SK-N-SH treated with all-trans-retinoic acid at 6 μM for 48 hours (cell line): ENCODE measurements at regions not wholly inside any gene's neighbourhood (a gene's known extent, or its start where the extent isn't known, plus 50 kb on each side); places are given as distances from the start of the nearest gene placed in this dataset.

ENCODE experiments used
- ARNTL ChIP-seq: fragments of 450-650 bp; formaldehyde crosslinking; IDR thresholded peaks from 2 replicates; pipeline ENCODE4 v1.5.0; 2020; ENCODE audit warnings: low read depth, mild to moderate bottlenecking, moderate library complexity, borderline replicate concordance
- BACH2 ChIP-seq: fragments of 250-450 bp; sonication (Bioruptor Pico); IDR thresholded peaks from 2 replicates; pipeline ENCODE4 v1.9.0; 2021; ENCODE audit warnings: mild to moderate bottlenecking, borderline replicate concordance
- CSDC2 ChIP-seq: fragments of 250-450 bp; sonication (Bioruptor Pico); IDR thresholded peaks from 2 replicates; pipeline ENCODE4 v1.5.0; 2020; ENCODE audit warnings: mild to moderate bottlenecking, moderate library complexity
- ZC3H10 ChIP-seq: fragments of 250-450 bp; sonication (Bioruptor Pico); IDR thresholded peaks from 2 replicates; pipeline ENCODE4 v1.5.1; 2021; ENCODE audit warnings: mild to moderate bottlenecking, moderate library complexity
- ZFP3 ChIP-seq: fragments of 250-450 bp; sonication (Bioruptor Pico); IDR thresholded peaks from 2 replicates; pipeline ENCODE4 v1.5.0; 2020; ENCODE audit warnings: mild to moderate bottlenecking, moderate library complexity
- ZFP30 ChIP-seq: fragments of 450-650 bp; formaldehyde crosslinking; IDR thresholded peaks from 2 replicates; pipeline ENCODE4 v1.5.0; 2022; ENCODE audit warnings: mild to moderate bottlenecking, moderate library complexity
- ZNF565 ChIP-seq: fragments of 450-650 bp; formaldehyde crosslinking; conservative IDR thresholded peaks from 2 replicates; pipeline ENCODE4 v1.5.0; 2020; ENCODE audit warnings: low read depth, mild to moderate bottlenecking, moderate library complexity
- ZNF8 ChIP-seq: fragments of 450-650 bp; formaldehyde crosslinking; IDR thresholded peaks from 2 replicates; pipeline ENCODE4 v1.5.0; 2020; ENCODE audit warnings: mild to moderate bottlenecking, moderate library complexity
- TF ChIP-seq, protein P1 (sequence below): fragments of 250-450 bp; sonication (Bioruptor Pico); IDR thresholded peaks from 2 replicates; pipeline ENCODE4 v1.5.0; 2020; ENCODE audit warnings: mild to moderate bottlenecking, moderate library complexity
- TF ChIP-seq, protein P2 (sequence below): fragments of 250-450 bp; sonication (Bioruptor Pico); IDR thresholded peaks from 2 replicates; pipeline ENCODE4 v1.8.0; 2021; ENCODE audit warnings: low read depth, mild to moderate bottlenecking, moderate library complexity, borderline replicate concordance
- TF ChIP-seq, protein P3 (sequence below): fragments of 250-450 bp; sonication (Bioruptor Pico); IDR thresholded peaks from 2 replicates; pipeline ENCODE4 v1.8.0; 2020; ENCODE audit warnings: mild to moderate bottlenecking, moderate library complexity, borderline replicate concordance

DNA sequence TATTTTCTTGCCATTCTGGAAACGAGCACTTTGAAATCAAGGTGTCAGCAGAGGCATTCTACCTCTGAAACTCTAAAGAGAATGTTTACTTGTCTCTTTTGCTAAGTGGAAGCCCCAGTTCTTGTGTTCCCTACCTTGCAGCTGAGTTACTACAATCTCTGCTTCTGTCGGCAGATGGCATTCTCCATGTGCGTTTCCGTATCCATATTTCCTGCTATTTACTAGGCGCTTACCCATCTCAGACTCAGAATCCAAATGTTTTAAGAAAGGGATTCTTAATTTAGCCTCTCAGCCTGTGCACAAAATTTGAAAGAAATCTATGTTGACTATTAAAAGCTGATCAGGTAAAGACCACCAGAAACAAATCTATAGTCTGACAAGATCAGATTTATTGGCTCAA lies 221.3 kb upstream of the FTMT start:
- no peak for TF ChIP-seq ZNF8
- TF ChIP-seq ZFP30 = no peak
- no peak for TF ChIP-seq ZFP3 (CRISPR knock-in tag)
- TF ChIP-seq, protein P1, sequence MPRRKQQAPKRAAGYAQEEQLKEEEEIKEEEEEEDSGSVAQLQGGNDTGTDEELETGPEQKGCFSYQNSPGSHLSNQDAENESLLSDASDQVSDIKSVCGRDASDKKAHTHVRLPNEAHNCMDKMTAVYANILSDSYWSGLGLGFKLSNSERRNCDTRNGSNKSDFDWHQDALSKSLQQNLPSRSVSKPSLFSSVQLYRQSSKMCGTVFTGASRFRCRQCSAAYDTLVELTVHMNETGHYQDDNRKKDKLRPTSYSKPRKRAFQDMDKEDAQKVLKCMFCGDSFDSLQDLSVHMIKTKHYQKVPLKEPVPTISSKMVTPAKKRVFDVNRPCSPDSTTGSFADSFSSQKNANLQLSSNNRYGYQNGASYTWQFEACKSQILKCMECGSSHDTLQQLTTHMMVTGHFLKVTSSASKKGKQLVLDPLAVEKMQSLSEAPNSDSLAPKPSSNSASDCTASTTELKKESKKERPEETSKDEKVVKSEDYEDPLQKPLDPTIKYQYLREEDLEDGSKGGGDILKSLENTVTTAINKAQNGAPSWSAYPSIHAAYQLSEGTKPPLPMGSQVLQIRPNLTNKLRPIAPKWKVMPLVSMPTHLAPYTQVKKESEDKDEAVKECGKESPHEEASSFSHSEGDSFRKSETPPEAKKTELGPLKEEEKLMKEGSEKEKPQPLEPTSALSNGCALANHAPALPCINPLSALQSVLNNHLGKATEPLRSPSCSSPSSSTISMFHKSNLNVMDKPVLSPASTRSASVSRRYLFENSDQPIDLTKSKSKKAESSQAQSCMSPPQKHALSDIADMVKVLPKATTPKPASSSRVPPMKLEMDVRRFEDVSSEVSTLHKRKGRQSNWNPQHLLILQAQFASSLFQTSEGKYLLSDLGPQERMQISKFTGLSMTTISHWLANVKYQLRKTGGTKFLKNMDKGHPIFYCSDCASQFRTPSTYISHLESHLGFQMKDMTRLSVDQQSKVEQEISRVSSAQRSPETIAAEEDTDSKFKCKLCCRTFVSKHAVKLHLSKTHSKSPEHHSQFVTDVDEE = no peak
- TF ChIP-seq ARNTL = no peak
- no peak for TF ChIP-seq CSDC2 (CRISPR knock-in tag)
- TF ChIP-seq, protein P2, sequence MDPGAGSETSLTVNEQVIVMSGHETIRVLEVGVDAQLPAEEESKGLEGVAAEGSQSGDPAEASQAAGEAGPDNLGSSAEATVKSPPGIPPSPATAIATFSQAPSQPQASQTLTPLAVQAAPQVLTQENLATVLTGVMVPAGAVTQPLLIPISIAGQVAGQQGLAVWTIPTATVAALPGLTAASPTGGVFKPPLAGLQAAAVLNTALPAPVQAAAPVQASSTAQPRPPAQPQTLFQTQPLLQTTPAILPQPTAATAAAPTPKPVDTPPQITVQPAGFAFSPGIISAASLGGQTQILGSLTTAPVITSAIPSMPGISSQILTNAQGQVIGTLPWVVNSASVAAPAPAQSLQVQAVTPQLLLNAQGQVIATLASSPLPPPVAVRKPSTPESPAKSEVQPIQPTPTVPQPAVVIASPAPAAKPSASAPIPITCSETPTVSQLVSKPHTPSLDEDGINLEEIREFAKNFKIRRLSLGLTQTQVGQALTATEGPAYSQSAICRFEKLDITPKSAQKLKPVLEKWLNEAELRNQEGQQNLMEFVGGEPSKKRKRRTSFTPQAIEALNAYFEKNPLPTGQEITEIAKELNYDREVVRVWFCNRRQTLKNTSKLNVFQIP = no peak
- no peak for TF ChIP-seq ZNF565 (CRISPR knock-in tag)
- TF ChIP-seq, protein P3, sequence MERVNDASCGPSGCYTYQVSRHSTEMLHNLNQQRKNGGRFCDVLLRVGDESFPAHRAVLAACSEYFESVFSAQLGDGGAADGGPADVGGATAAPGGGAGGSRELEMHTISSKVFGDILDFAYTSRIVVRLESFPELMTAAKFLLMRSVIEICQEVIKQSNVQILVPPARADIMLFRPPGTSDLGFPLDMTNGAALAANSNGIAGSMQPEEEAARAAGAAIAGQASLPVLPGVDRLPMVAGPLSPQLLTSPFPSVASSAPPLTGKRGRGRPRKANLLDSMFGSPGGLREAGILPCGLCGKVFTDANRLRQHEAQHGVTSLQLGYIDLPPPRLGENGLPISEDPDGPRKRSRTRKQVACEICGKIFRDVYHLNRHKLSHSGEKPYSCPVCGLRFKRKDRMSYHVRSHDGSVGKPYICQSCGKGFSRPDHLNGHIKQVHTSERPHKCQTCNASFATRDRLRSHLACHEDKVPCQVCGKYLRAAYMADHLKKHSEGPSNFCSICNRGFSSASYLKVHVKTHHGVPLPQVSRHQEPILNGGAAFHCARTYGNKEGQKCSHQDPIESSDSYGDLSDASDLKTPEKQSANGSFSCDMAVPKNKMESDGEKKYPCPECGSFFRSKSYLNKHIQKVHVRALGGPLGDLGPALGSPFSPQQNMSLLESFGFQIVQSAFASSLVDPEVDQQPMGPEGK = no peak
- no peak for TF ChIP-seq ZC3H10 (CRISPR knock-in tag)
- TF ChIP-seq BACH2 (CRISPR knock-in tag) = no peak
